ENCODE measurements at regions not wholly inside any gene's neighbourhood (a gene's known extent, or its start where the extent isn't known, plus 50 kb on each side); places are given as distances from the start of the nearest gene placed in this dataset.

- TF ChIP-seq CTBP2 (IDR thresholded peaks at IDR 0.05; ENCODE audit: borderline replicate concordance, insufficient read depth, insufficient read length, low read length) (no peak), POLR2A (IDR thresholded peaks at IDR 0.05; ENCODE audit: control extremely low read depth in 1 of 2, low read depth in 2 of 2, low read length in 2 of 2) (no peak), MAX (IDR thresholded peaks at IDR 0.05) (no peak), CTCF (IDR thresholded peaks at IDR 0.05; ENCODE audit: control extremely low read depth in 1 of 3, insufficient read depth in 1 of 3, low read depth in 1 of 3, low read length in 3 of 3) (no peak), JUND (IDR thresholded peaks at IDR 0.05; ENCODE audit: low read length) (no peak)
Observed at GRCh38 chr15:47378527-47378926, 338.8 kb upstream of the SEMA6D start.

Measured in H1 (cell line).